Subcutaneous abdominal adipose tissue (tissue), 5 donors: ENCODE measurements at regions not wholly inside any gene's neighbourhood (a gene's known extent, or its start where the extent isn't known, plus 50 kb on each side); places are given as distances from the start of the nearest gene placed in this dataset.

Experiments
- H3K27ac ChIP-seq: one replicate; pipeline ENCODE4 v1.7.0; 2013; ENCODE audit warnings: low read depth, mild to moderate bottlenecking, inconsistent platforms, low read length, moderate library complexity
- H3K27me3 ChIP-seq, 5 donors: one replicate each; pipeline ENCODE4 v1.7.0; 2013; ENCODE audit warnings: low read length in 5 of 5, inconsistent platforms in 1 of 5; ENCODE audit not compliant: control insufficient read depth in 5 of 5, insufficient read depth in 4 of 5
- H3K36me3 ChIP-seq, 5 donors: one replicate each; pipeline ENCODE4 v1.7.0; 2013; ENCODE audit warnings: low read length in 5 of 5; ENCODE audit not compliant: control insufficient read depth in 5 of 5, insufficient read depth in 5 of 5
- H3K4me1 ChIP-seq, 5 donors: one replicate each; pipeline ENCODE4 v1.7.0; 2013; ENCODE audit warnings: low read length in 5 of 5, mild to moderate bottlenecking in 3 of 5, moderate library complexity in 1 of 5; ENCODE audit not compliant: control insufficient read depth in 5 of 5, insufficient read depth in 5 of 5
- H3K4me3 ChIP-seq, 5 donors: one replicate each; pipeline ENCODE4 v1.7.0; 2013; ENCODE audit warnings: low read length in 5 of 5, low read depth in 1 of 5
- H3K9ac ChIP-seq, 5 donors: one replicate each; pipeline ENCODE4 v1.7.0; 2013; ENCODE audit warnings: low read length in 5 of 5, mild to moderate bottlenecking in 4 of 5, moderate library complexity in 3 of 5
- H3K9me3 ChIP-seq, 5 donors: one replicate each; pipeline ENCODE4 v1.7.0; 2013; ENCODE audit warnings: low read length in 5 of 5; ENCODE audit not compliant: control insufficient read depth in 5 of 5
- donor health status: healthy.
- donor health status: healthy.
- donor health status: healthy.
- donor health status: healthy.
- donor health status: healthy.

DNA sequence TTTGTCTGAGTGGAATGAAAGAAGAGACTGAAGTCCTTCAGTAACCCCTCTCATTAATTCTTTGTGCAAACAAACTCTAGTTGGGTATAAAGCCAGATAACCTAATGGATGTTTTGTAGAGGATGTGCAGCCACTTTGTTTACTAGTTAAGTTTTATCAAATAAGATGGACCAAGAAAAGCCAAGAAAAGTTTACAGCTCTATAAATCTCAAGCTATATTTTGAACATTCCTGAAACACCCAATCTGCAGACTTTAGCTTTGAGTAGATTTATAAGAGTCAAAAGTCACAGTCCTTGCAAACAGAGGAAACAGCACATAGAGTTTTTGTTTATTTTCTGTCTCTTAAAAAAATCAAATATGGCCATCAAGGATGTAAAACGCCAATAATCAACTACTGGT is 452.9 kb downstream of the SPRY1 start:
- H3K27ac ChIP-seq: no peak overlapping the region
- H3K27me3 ChIP-seq: no peaks in the 10 kb centered on the region
- H3K9ac ChIP-seq: no peak overlapping the region
- no peak overlapping the region for H3K4me3 ChIP-seq
- no peaks in the 10 kb centered on the region for H3K36me3 ChIP-seq
- H3K4me1 ChIP-seq: peaks cover 0 to 3% (median 0%) of the 10 kb centered on the region in 5 donors
- H3K9me3 ChIP-seq: peaks cover 0 to 2% (median 0%) of the 10 kb centered on the region in 5 donors

DNA sequence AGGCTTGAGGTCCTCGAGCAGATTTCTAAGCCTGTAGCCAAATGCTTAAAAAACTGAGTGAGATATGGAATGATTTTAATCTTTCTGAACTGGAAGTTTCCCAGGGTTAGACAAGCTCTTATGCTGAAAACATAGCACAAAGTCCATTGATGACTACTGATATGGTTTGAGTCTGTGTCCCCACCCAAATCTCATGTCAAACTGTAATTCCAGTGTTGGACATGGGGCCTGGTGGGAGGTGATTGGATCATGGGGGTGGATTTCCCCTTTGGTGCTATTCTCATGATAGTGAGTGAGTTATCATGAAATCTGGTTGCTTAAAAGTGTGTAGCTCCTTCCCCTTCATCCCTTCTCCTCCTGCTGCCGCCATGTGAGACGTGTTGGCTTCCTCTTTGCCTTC is 454.9 kb downstream of the SPRY1 start:
- no peak overlapping the region for H3K4me3 ChIP-seq
- no peaks in the 10 kb centered on the region for H3K36me3 ChIP-seq
- H3K9ac ChIP-seq: no peak overlapping the region
- H3K9me3 ChIP-seq: no peaks in the 10 kb centered on the region
- no peaks in the 10 kb centered on the region for H3K27me3 ChIP-seq
- peaks cover 0 to 10% (median 6%) of the 10 kb centered on the region in 5 donors for H3K4me1 ChIP-seq
- H3K27ac ChIP-seq: no peak overlapping the region

DNA sequence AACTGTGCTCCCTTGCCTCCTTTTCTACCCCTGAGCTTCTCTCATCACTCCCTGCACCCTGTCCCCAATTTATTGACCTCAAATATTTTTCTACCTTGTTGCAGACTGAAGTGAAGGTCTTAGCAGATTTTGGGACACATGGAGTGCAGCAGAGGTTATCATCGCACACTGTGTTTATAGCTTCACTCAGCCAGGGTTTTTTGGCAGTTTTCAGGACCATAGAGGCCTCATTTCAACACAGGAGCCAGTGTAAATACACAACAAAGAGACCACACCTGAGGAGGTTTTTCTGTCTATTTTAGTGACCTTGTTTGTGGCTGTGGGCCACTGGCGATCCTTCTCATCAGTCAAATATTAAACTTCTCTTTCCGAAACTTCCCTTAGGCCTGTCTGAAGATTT is 457.1 kb downstream of the SPRY1 start:
- H3K4me1 ChIP-seq: peaks cover 0 to 20% (median 13%) of the 10 kb centered on the region in 5 donors
- H3K27ac ChIP-seq: no peak overlapping the region
- H3K36me3 ChIP-seq: no peaks in the 10 kb centered on the region
- no peaks in the 10 kb centered on the region for H3K9me3 ChIP-seq
- no peak overlapping the region for H3K9ac ChIP-seq
- H3K4me3 ChIP-seq: no peak overlapping the region
- H3K27me3 ChIP-seq: no peaks in the 10 kb centered on the region

DNA sequence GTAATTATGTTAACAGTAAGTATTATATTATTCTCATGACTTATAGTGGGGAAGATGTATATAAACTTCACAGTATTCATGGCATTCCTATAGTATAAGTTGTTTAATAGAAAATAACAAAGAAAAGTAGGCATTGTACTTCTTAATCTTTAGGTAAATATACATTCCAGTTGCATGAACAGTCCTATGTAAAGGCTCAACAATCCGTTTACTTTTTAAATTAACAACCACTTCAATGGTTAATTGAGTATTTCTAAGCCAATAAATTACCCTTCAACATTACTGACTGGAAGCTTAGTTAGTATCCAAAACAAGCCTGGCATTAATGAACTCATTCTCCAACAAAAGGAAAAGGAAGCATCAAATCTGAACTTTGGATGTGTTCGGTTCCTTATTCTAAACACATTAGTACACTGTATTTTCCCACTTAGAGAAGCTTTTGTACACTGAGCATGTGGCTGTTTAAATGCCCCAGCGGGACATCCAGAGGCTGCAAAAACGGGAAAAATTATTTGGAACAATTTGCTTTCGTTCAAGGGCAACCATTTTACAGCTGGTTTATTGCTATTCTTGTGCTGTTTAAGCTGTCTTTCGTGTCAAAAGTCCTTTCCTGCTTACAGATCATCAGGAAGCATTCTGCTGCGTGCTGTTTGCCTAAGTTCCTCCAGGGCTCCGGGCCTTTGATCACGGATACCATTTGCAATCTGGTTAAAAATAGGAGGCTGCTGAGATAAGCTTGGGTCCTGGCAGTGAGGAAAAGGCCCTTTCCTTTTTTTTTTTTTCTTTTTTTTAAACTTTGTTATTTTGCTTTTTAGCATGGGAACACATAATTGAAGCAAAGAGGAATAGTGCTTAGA is 460.3 kb downstream of the SPRY1 start:
- H3K4me3 ChIP-seq: peak overlapping the region in 4 of 5 donors; percentile 22 to 63 (median 36)
- H3K27ac ChIP-seq: peak overlapping the region; percentile 11
- no peaks in the 10 kb centered on the region for H3K9me3 ChIP-seq
- H3K4me1 ChIP-seq: peaks cover 0 to 20% (median 10%) of the 10 kb centered on the region in 5 donors
- no peaks in the 10 kb centered on the region for H3K27me3 ChIP-seq
- no peaks in the 10 kb centered on the region for H3K36me3 ChIP-seq
- H3K9ac ChIP-seq: peak overlapping the region in 3 of 5 donors; percentile 19 to 46 (median 40)

DNA sequence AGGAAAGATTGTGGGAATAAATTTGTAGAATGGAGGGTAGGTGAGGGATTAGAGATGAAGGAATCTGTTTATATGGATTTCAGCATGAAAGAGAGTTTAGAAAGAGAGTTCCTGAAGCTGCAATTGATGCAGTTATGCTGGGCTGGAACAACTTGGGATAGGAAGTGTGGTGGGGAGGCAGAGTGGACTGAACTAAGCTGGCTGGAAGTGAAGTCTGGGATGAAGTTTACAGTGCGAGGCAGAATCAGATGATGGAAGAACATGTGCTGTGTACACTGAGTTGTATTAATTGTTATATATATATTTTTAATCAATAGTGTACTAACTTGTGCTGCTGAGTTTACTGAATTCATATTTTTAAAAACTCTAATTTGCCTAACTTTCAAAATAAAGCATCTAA is 461.9 kb downstream of the SPRY1 start:
- Histone ChIP-seq H3K36me3 (no peaks in the 10 kb centered on the region), H3K27me3 (no peaks in the 10 kb centered on the region), H3K4me3 (no peak overlapping the region), H3K4me1 (peaks cover 0 to 20% (median 10%) of the 10 kb centered on the region in 5 donors), H3K27ac (no peak overlapping the region), H3K9me3 (no peaks in the 10 kb centered on the region), H3K9ac (no peak overlapping the region)

DNA sequence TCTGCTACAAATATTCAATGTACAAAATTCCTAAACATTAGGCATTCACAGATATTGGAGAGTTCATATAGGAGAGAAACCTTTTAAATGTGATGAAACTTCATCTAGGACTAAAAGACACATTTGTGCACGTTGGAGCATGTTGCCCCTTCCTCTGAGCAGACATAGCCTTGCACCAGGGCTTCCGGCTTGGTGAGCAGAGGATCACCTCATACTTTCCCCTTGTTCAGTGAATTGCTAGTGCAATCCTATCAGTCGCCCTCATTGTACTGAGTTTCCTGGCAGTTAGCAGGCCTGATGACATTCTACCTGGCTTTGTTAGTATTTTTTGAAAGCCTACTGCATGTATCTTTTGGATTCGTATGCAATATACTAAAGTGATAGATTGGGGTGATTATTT is 466.2 kb downstream of the SPRY1 start:
- no peak overlapping the region for H3K9ac ChIP-seq
- H3K4me1 ChIP-seq: peaks cover 0 to 4% (median 0%) of the 10 kb centered on the region in 5 donors
- no peaks in the 10 kb centered on the region for H3K27me3 ChIP-seq
- H3K36me3 ChIP-seq: no peaks in the 10 kb centered on the region
- no peaks in the 10 kb centered on the region for H3K9me3 ChIP-seq
- no peak overlapping the region for H3K27ac ChIP-seq
- H3K4me3 ChIP-seq: no peak overlapping the region

DNA sequence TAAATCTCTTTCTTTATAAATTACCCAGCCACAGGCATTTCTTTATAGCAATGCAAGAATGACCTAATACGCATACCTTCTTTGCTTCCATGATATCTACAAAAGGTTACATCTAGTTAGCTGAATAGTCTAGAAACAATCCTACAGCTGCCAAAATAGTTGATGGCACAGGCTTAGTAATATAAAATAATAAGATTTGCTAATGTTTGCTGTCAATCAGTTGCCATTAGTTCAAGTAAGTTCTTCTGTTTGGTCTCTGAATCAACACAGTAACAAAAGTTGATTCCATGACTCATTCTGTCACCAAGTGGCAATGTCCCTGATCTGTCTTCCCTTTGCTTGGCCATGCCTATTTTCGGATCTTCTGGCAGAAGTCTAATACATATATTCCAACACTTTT is 470.2 kb downstream of the SPRY1 start:
- H3K27me3 ChIP-seq: no peaks in the 10 kb centered on the region
- no peak overlapping the region for H3K27ac ChIP-seq
- no peaks in the 10 kb centered on the region for H3K36me3 ChIP-seq
- no peaks in the 10 kb centered on the region for H3K4me1 ChIP-seq
- no peak overlapping the region for H3K4me3 ChIP-seq
- H3K9ac ChIP-seq: no peak overlapping the region
- no peaks in the 10 kb centered on the region for H3K9me3 ChIP-seq

DNA sequence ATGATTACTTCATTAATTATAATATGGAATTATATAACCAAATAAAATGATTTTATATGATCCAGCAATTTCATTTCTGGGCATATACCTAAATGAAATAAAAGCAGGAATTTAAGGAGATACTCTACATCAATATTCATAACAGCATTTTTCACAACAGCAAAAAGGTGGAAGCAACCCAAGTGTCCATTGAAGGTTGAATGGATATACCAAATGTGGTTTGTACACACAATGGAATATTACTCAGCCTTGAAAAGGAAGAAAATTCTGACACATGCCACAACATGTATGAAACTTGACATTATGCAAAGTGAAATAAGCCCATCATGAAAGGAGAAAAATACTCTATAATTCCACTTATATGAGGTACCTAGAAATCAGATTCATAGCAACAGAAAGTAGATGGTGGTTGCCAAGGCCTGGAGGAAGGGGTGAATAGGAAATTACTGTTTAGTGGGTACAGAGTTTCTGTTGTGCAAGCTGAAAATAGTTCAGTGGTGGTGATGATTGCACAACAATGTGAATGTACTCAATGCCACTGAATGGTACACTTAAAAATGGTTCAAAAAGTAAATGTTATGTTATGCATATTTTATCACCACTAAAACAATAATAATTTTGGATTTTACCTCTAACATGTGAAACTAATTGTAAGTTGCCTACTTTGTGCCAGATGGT is 471.5 kb downstream of the SPRY1 start:
- no peak overlapping the region for H3K27ac ChIP-seq
- H3K4me3 ChIP-seq: no peak overlapping the region
- no peaks in the 10 kb centered on the region for H3K4me1 ChIP-seq
- H3K9ac ChIP-seq: no peak overlapping the region
- H3K36me3 ChIP-seq: no peaks in the 10 kb centered on the region
- no peaks in the 10 kb centered on the region for H3K9me3 ChIP-seq
- no peaks in the 10 kb centered on the region for H3K27me3 ChIP-seq

DNA sequence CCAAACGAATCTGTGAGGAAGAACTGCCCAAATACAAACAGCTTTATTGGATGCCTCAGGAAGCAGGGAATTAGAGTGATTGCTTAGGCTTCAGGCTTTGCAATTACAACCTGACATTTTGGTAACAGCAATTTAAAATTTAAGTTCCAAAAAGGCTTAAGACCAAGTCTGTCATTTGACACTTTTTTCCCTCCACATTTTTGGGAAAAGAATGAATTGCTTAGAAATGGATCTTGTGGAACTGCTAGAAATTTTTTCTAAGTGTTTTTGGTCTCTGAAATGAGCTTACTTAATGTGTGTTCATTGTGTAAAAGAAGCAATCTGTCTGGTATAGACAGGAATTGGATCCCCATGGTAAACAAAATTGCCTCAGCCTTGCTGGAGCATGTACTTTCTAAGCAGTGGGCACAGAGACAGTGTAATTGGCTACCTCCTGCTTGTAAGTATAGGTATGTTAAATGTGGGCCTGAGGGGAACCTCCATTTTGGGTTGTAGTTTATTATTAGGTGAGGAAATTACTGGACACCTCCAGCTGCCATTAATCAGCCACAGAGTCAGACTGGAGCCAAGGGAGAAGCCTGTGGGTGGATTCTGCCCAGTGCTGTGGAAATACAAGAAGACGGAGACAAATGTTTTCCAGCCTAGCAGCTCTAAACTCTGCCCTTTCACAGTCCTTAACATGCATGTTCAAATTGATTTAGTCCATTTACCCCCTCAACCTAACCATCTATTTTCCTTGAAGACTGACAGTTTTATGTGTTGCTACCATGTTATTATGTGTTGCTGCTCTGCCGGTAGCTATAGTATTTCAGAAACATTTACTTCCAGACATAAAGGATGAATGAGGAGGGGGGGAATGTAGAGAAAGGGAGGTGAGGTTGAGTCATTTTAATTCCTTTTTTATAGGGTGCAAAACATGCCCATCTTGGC is 473.0 kb downstream of the SPRY1 start:
- H3K9ac ChIP-seq: no peak overlapping the region
- H3K4me1 ChIP-seq: no peaks in the 10 kb centered on the region
- H3K9me3 ChIP-seq: no peaks in the 10 kb centered on the region
- H3K27ac ChIP-seq: no peak overlapping the region
- H3K4me3 ChIP-seq: no peak overlapping the region
- H3K27me3 ChIP-seq: no peaks in the 10 kb centered on the region
- H3K36me3 ChIP-seq: no peaks in the 10 kb centered on the region
